ENCODE measurements at regions not wholly inside any gene's neighbourhood (a gene's known extent, or its start where the extent isn't known, plus 50 kb on each side); places are given as distances from the start of the nearest gene placed in this dataset.

- 88% methylated on average over 4 of the region's 4 CpGs for WGBS
- Histone ChIP-seq H3K36me3 (no peaks in the 10 kb centered on the region), H3K27me3 (no peaks in the 10 kb centered on the region), H3K27ac (no peak overlapping the region), H3K9me3 (no peaks in the 10 kb centered on the region), H3K4me1 (no peaks in the 10 kb centered on the region), H3K4me3 (no peak overlapping the region)
- TF ChIP-seq CTCF (IDR thresholded peaks at IDR 0.05) (no peak), POLR2A (IDR thresholded peaks at IDR 0.05) (no peak), POLR2AphosphoS5 (IDR thresholded peaks at IDR 0.05) (no peak), EP300 (IDR thresholded peaks at IDR 0.05) (no peak)
- DNase-seq (ENCODE audit: low spot score in 2 of 2), result no peak
Measured at GRCh38 chr4:71125137-71125536, 131.7 kb downstream of the DCK start.

GRCh38 chr4:71126719-71127118 is 133.3 kb downstream of the DCK start:
- no peak for DNase-seq (ENCODE audit: low spot score in 2 of 2)
- no peaks in the 10 kb centered on the region for H3K9me3 ChIP-seq
- no peaks in the 10 kb centered on the region for H3K4me1 ChIP-seq
- WGBS, result 75% methylated on average over 1 of the region's 1 CpG
- H3K27me3 ChIP-seq, result no peaks in the 10 kb centered on the region
- no peak overlapping the region for H3K4me3 ChIP-seq
- no peak overlapping the region for H3K27ac ChIP-seq
- TF ChIP-seq CTCF (IDR thresholded peaks at IDR 0.05) (no peak), POLR2AphosphoS5 (IDR thresholded peaks at IDR 0.05) (no peak), EP300 (IDR thresholded peaks at IDR 0.05) (no peak), POLR2A (IDR thresholded peaks at IDR 0.05) (no peak)
- no peaks in the 10 kb centered on the region for H3K36me3 ChIP-seq

GRCh38 chr4:71130827-71131603 is 137.6 kb downstream of the DCK start:
- Histone ChIP-seq H3K9me3 (no peaks in the 10 kb centered on the region), H3K4me1 (no peaks in the 10 kb centered on the region), H3K27ac (no peak overlapping the region), H3K36me3 (no peaks in the 10 kb centered on the region), H3K27me3 (no peaks in the 10 kb centered on the region), H3K4me3 (no peak overlapping the region)
- WGBS, result 48% methylated on average over 9 of the region's 9 CpGs
- TF ChIP-seq CTCF (IDR thresholded peaks at IDR 0.05), result no peak
- no peak for TF ChIP-seq EP300 (IDR thresholded peaks at IDR 0.05)
- TF ChIP-seq POLR2AphosphoS5 (IDR thresholded peaks at IDR 0.05), result no peak
- no peak for TF ChIP-seq POLR2A (IDR thresholded peaks at IDR 0.05)
- DNase-seq (ENCODE audit: low spot score in 2 of 2), result no peak

- Histone ChIP-seq H3K9me3 (no peaks in the 10 kb centered on the region), H3K27me3 (no peaks in the 10 kb centered on the region), H3K4me3 (no peak overlapping the region), H3K27ac (no peak overlapping the region), H3K4me1 (no peaks in the 10 kb centered on the region), H3K36me3 (no peaks in the 10 kb centered on the region)
- no peak for DNase-seq (ENCODE audit: low spot score in 2 of 2)
- TF ChIP-seq POLR2AphosphoS5 (IDR thresholded peaks at IDR 0.05), result no peak
- TF ChIP-seq EP300 (IDR thresholded peaks at IDR 0.05), result no peak
- TF ChIP-seq POLR2A (IDR thresholded peaks at IDR 0.05), result no peak
- no peak for TF ChIP-seq CTCF (IDR thresholded peaks at IDR 0.05)
Measured at GRCh38 chr4:71132486-71132885, 139.0 kb downstream of the DCK start.

- no peak for DNase-seq (ENCODE audit: low spot score in 2 of 2)
- 84% methylated on average over 5 of the region's 6 CpGs for WGBS
- H3K9me3 ChIP-seq, result no peaks in the 10 kb centered on the region
- H3K27me3 ChIP-seq, result no peaks in the 10 kb centered on the region
- H3K4me3 ChIP-seq, result no peak overlapping the region
- no peak overlapping the region for H3K27ac ChIP-seq
- TF ChIP-seq EP300 (IDR thresholded peaks at IDR 0.05), result no peak
- no peak for TF ChIP-seq POLR2A (IDR thresholded peaks at IDR 0.05)
- TF ChIP-seq CTCF (IDR thresholded peaks at IDR 0.05), result no peak
- TF ChIP-seq POLR2AphosphoS5 (IDR thresholded peaks at IDR 0.05), result no peak
- H3K36me3 ChIP-seq, result no peaks in the 10 kb centered on the region
- H3K4me1 ChIP-seq, result no peaks in the 10 kb centered on the region
Measured at GRCh38 chr4:71133491-71133890, 140.0 kb downstream of the DCK start.
